ENCODE measurements at regions not wholly inside any gene's neighbourhood (a gene's known extent, or its start where the extent isn't known, plus 50 kb on each side); places are given as distances from the start of the nearest gene placed in this dataset.
"Not testable (repeated sequence)": the region's sequence is repeated elsewhere in the genome, so short reads cannot be mapped to it uniquely, and the experiment has no call there.

DNA sequence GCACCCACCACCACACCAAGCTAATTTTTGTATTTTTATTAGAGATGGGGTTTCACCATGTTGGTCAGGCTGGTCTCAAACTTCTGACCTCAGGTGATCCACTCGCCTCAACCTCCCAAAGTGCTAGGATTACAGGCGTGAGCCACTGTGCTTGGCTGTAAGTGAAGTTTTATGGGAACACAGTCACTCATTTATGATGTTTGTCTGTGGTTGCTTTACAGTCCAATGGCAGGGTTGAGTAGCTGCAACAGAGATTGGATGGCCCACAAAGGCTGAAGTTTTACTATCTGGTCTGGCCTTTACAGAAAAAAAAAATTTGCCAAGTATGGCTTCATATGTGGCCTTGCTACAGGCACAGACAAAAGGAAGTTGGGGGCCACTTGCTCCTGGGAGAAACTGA lies 743.2 kb downstream of the BCL11A start:
- TF ChIP-seq, protein P1, sequence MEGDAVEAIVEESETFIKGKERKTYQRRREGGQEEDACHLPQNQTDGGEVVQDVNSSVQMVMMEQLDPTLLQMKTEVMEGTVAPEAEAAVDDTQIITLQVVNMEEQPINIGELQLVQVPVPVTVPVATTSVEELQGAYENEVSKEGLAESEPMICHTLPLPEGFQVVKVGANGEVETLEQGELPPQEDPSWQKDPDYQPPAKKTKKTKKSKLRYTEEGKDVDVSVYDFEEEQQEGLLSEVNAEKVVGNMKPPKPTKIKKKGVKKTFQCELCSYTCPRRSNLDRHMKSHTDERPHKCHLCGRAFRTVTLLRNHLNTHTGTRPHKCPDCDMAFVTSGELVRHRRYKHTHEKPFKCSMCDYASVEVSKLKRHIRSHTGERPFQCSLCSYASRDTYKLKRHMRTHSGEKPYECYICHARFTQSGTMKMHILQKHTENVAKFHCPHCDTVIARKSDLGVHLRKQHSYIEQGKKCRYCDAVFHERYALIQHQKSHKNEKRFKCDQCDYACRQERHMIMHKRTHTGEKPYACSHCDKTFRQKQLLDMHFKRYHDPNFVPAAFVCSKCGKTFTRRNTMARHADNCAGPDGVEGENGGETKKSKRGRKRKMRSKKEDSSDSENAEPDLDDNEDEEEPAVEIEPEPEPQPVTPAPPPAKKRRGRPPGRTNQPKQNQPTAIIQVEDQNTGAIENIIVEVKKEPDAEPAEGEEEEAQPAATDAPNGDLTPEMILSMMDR (IDR thresholded peaks at IDR 0.05; ENCODE audit: insufficient read depth, low read length), result not testable (repeated sequence)
- TF ChIP-seq POLR2AphosphoS5 (IDR thresholded peaks at IDR 0.05; ENCODE audit: low read depth), result not testable (repeated sequence)
- TF ChIP-seq, protein P2, sequence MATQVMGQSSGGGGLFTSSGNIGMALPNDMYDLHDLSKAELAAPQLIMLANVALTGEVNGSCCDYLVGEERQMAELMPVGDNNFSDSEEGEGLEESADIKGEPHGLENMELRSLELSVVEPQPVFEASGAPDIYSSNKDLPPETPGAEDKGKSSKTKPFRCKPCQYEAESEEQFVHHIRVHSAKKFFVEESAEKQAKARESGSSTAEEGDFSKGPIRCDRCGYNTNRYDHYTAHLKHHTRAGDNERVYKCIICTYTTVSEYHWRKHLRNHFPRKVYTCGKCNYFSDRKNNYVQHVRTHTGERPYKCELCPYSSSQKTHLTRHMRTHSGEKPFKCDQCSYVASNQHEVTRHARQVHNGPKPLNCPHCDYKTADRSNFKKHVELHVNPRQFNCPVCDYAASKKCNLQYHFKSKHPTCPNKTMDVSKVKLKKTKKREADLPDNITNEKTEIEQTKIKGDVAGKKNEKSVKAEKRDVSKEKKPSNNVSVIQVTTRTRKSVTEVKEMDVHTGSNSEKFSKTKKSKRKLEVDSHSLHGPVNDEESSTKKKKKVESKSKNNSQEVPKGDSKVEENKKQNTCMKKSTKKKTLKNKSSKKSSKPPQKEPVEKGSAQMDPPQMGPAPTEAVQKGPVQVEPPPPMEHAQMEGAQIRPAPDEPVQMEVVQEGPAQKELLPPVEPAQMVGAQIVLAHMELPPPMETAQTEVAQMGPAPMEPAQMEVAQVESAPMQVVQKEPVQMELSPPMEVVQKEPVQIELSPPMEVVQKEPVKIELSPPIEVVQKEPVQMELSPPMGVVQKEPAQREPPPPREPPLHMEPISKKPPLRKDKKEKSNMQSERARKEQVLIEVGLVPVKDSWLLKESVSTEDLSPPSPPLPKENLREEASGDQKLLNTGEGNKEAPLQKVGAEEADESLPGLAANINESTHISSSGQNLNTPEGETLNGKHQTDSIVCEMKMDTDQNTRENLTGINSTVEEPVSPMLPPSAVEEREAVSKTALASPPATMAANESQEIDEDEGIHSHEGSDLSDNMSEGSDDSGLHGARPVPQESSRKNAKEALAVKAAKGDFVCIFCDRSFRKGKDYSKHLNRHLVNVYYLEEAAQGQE (IDR thresholded peaks at IDR 0.05; ENCODE audit: insufficient replicate concordance, low read depth), result not testable (repeated sequence)

Measured in HL-60 (cell line).